ENCODE measurements at regions not wholly inside any gene's neighbourhood (a gene's known extent, or its start where the extent isn't known, plus 50 kb on each side); places are given as distances from the start of the nearest gene placed in this dataset.

- TF ChIP-seq CTCF (conservative IDR thresholded peaks at IDR 0.05 in 1 of 2, IDR thresholded peaks at IDR 0.05 in 1 of 2; ENCODE audit: low read depth in 1 of 2, low read length in 2 of 2) (no peak), EZH2 (IDR thresholded peaks at IDR 0.05; ENCODE audit: low read length, missing control alignments) (no peak)
Observed at GRCh38 chr12:89901906-89902642, 193.4 kb upstream of the ATP2B1 start.
